SK-N-SH (cell line): ENCODE measurements at regions not wholly inside any gene's neighbourhood (a gene's known extent, or its start where the extent isn't known, plus 50 kb on each side); places are given as distances from the start of the nearest gene placed in this dataset.

Experiments used
- MAX ChIP-seq: IDR thresholded peaks from 2 replicates; pipeline ENCODE4 v1.4.0; 2012; ENCODE audit warnings: low read depth
- MEF2A ChIP-seq: IDR thresholded peaks from 2 replicates; pipeline ENCODE4 v1.4.0; 2012; ENCODE audit warnings: low read depth, borderline replicate concordance
- NFIC ChIP-seq: IDR thresholded peaks from 2 replicates; pipeline ENCODE4 v1.4.0; 2012; ENCODE audit warnings: borderline replicate concordance
- RAD21 ChIP-seq: IDR thresholded peaks from 2 replicates; pipeline ENCODE4 v1.6.1; 2012; ENCODE audit warnings: mild to moderate bottlenecking, low read length
- TAF1 ChIP-seq: IDR thresholded peaks from 2 replicates; pipeline ENCODE4 v1.6.1; 2012; ENCODE audit warnings: low read depth, mild to moderate bottlenecking, low read length, moderate library complexity, borderline replicate concordance
- YY1 ChIP-seq: IDR thresholded peaks from 2 replicates; pipeline ENCODE4 v1.4.0; 2012; ENCODE audit warnings: low read depth, mild to moderate bottlenecking
- TF ChIP-seq, protein P1 (sequence below): fragments of 150-350 bp; IDR thresholded peaks from 2 replicates; pipeline ENCODE4 v1.6.1; 2017; ENCODE audit warnings: antibody characterized with exemption, low read length, low read depth, borderline replicate concordance
- TF ChIP-seq, protein P2 (sequence below): fragments of 200-600 bp; sonication (generic); IDR thresholded peaks from 2 replicates; pipeline ENCODE4 v1.6.1; 2017; ENCODE audit warnings: antibody characterized with exemption, mild to moderate bottlenecking, moderate library complexity

GRCh38 chr4:151574968-151575367, 166.0 kb downstream of the FHIP1A start:
- TF ChIP-seq NFIC (no peak), RAD21 (no peak), YY1 (no peak), MEF2A (no peak), MAX (no peak), TAF1 (no peak)
- TF ChIP-seq, protein P1, sequence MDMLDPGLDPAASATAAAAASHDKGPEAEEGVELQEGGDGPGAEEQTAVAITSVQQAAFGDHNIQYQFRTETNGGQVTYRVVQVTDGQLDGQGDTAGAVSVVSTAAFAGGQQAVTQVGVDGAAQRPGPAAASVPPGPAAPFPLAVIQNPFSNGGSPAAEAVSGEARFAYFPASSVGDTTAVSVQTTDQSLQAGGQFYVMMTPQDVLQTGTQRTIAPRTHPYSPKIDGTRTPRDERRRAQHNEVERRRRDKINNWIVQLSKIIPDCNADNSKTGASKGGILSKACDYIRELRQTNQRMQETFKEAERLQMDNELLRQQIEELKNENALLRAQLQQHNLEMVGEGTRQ = no peak
- TF ChIP-seq, protein P2, sequence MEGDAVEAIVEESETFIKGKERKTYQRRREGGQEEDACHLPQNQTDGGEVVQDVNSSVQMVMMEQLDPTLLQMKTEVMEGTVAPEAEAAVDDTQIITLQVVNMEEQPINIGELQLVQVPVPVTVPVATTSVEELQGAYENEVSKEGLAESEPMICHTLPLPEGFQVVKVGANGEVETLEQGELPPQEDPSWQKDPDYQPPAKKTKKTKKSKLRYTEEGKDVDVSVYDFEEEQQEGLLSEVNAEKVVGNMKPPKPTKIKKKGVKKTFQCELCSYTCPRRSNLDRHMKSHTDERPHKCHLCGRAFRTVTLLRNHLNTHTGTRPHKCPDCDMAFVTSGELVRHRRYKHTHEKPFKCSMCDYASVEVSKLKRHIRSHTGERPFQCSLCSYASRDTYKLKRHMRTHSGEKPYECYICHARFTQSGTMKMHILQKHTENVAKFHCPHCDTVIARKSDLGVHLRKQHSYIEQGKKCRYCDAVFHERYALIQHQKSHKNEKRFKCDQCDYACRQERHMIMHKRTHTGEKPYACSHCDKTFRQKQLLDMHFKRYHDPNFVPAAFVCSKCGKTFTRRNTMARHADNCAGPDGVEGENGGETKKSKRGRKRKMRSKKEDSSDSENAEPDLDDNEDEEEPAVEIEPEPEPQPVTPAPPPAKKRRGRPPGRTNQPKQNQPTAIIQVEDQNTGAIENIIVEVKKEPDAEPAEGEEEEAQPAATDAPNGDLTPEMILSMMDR = no peak
